HG02973 (cell line): ENCODE measurements at regions not wholly inside any gene's neighbourhood (a gene's known extent, or its start where the extent isn't known, plus 50 kb on each side); places are given as distances from the start of the nearest gene placed in this dataset.
"Not testable (repeated sequence)": the region's sequence is repeated elsewhere in the genome, so short reads cannot be mapped to it uniquely, and the experiment has no call there.

Source experiments
- ATAC-seq: cut with Tn5 transposase; IDR thresholded peaks from one replicate; pipeline ENCODE4 v1.9.1; 2021; ENCODE audit warnings: moderate library complexity; ENCODE audit not compliant: unreplicated experiment

DNA sequence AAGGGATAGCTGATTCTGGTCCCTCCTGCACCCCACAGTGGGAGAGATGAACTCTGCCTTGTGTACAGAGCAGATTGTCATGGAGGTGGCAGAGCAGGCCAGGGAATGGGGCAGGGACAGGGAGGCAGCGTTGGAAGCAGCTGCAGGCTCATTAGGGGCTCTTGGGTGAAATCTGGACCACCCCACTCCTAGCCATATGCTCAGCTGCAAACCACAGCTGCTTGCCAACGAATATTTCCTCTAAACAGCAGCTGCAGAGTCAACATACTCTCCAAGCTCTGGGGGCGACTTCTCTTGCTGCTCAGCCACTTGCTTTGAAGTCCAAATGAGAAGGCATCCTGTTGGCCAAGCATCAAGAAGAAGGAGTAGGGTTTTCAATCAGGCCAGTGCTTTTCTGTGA is 302.3 kb upstream of the AUTS2 start:
- ATAC-seq: no peak

DNA sequence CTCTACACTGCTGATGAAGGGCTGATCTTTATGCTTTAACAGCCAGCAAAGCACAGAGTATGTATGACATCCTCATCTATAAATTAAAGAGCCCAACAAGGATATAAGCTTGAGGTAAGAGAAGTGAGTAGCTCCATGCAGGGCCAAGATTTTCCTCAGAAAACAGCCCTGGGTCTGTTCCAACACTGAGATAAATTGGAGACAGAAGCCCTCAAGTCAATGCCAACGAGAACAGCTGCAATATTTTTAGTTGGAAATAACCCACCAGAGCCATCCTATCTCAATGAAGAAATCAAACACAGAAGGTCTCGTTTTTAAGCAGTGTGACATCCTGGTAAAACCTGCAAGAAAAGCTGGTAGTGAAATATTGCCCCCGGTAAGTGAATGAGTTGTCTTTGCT is 297.0 kb upstream of the AUTS2 start:
- ATAC-seq: no peak

DNA sequence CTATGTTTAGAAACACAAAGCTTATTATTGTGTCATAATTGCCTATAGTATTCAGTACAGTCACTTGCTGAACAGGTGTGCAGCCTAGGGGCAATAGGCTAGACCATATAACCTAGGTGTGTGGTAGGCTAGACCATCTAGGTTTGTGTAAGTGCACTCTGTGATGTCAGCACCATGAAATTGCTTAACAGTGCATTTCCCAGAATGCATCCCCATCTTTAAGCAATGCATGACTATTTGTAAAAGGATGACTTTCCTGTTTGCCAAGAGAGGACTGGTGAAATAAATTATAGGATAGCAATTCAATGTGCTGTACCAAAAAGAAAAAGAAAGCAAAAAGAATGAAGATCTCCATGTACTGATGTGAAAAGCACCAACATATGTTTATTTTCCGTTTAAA is 288.7 kb upstream of the AUTS2 start:
- no peak for ATAC-seq

DNA sequence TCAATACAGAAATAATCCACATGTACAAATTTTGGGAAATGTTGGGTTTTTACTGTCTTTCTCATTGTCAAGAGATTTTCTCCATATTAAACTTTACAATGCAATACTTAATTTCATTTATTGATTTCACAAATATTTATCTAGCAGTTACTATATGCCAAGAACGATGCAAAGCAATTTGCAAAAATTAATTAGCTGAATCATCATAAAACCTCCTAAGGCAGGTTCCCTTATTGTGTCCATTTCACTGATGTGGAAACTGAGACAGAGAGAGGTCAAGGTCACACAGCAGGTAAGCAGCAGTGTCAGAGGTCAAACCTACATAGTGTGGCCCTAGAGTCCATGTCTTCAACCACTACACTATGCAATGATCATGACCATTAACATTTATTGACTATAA is 286.8 kb upstream of the AUTS2 start:
- no peak for ATAC-seq

DNA sequence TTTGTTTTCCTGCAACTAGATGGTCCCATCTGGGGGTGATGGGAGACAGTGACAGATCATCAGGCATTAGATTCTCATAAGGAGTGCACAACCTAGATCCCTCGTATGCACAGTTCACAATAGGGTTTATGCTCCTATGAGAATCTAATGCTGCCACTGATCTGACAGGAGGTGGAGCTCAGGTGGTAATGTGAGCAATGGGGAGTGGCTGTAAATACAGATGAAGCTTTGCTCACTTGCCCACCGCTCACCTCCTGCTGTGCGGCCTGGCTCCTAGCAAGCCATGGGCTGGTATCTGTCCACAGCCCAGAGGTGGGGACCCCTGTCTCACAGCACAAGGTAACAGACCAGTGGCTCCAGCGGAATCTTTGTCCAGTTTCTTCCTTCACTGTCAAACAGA is 284.4 kb upstream of the AUTS2 start:
- ATAC-seq: not testable (repeated sequence)

DNA sequence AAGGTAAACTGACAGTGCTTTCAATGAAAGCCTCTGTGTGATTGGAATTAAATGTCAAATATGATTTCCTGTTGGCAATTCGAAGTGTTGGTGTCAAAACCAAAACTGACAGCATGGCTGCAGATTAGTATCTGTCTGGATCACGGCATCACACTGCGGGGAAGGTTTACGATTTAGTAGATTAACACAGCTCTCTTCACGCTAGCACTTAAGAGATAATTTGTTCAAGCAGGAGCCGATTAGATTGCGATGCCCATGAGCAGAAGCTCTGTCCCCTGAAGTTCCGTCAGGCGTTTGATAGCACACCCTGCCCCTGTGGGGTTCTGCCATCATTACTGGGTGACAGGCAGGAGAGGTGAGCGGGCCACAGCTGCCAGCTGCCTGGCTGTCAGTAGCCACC is 279.5 kb upstream of the AUTS2 start:
- ATAC-seq: no peak

DNA sequence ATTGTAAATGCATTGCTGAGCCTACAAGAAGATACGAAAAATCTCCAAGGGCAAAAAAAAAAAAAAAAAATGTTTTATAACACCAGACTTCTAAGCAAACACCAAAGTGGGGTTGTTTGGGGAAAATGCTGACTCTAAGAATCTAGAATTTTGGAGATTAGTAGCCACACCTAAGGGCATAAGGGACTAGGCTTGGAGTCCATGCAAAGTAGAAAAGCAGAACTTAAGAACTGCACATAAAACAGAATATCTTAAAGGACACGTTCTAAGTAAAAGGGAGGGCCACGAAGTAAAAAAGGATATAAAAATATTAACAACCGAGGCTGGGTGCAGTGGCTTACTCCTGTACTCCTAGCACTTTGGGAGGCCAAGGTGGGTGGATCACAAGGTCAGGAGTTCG is 269.8 kb upstream of the AUTS2 start:
- ATAC-seq: no peak

DNA sequence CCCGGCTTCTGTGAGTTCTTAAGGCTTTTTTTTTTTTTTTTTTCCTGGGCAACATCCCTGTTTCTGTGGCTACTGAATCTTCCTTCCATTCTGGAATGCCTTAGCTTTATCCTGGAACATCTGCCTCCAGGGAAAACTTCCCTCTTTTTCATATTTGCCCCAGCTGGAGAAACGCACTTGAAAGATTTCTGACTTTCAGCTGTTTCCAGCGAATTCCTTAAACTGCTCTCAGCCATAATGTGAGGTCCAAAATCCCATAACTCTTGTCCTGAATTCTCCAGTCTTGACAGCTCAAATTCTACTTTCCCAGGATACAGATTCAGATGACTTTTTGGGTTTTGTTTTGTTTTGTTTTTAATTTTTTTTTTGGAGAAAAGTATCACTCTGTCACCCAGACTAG is 263.6 kb upstream of the AUTS2 start:
- ATAC-seq: no peak

DNA sequence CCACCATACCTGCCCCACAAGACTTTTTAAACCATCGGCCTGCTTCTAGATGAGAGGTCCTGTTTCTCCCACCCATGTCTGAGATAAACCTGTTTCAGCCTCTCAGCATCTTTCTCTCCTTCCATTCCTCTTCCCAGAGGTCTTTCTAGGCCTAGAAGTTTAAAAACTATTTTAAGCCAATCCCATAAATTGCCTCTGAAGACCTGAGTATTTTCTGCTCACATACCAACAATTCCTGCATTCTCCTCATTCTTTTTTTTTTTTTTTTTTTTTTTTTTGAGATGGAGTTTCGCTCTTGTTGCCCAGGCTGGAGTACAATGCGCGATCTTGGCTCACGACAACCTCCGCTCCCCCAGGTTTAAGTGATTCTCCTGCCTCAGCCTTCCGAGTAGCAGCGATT is 262.9 kb upstream of the AUTS2 start:
- ATAC-seq: no peak

DNA sequence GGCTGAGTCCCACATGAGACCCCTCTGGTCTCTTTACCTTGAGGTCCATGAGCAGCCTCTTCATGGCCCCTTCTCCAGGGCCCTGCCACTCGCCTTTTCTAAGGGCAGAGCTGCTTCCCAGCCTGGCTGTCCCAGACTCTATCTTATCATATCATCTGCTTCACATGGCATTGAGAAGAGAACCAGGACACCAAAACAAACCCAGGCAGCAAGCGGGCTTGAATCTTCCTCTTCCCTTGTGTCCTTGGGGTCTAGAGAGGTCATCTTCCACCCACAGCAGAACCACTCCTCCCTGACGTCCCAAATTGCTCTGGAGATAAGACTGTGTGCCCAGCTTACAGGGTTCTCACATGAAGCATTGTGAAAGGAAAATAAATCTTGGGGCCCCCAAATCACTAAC is 261.3 kb upstream of the AUTS2 start:
- no peak for ATAC-seq

DNA sequence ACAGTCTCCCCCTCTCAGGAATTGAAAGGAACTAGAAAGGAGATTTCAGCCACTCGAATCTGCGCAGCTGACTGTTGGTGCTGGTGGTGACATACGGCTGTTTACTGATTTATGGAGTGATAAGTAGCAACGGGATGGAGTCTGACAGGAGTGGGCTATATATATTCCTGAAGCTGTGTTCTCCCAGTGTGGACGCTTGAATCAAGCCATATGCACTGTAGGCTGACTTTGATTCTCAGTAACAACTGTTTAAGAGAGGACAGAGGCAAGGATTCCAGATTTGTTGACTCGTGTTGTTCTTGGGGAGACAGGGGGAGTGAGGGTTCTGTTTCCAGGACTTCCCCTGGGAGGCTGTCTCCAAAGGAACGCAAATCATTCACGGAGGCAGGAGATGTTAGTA is 260.1 kb upstream of the AUTS2 start:
- ATAC-seq: no peak

DNA sequence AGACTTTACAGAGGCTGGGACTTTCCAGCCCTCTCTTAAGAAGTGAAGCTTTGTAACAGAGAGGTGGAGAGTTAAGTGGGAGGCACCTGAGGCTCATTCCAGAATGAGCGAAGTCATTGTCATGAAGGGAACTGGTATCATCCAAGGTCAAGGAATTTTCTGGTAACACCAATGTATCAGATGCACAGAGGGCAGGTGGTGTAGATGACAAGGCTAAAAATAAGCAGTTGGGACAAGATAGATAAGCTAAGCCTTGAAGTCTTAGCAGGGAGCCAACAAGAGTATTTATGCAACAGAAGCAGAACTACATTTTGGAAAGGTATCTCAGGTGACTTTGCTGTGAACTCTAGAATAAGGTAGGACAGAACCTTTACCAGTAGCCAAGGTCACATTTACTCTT is 257.0 kb upstream of the AUTS2 start:
- ATAC-seq: no peak

DNA sequence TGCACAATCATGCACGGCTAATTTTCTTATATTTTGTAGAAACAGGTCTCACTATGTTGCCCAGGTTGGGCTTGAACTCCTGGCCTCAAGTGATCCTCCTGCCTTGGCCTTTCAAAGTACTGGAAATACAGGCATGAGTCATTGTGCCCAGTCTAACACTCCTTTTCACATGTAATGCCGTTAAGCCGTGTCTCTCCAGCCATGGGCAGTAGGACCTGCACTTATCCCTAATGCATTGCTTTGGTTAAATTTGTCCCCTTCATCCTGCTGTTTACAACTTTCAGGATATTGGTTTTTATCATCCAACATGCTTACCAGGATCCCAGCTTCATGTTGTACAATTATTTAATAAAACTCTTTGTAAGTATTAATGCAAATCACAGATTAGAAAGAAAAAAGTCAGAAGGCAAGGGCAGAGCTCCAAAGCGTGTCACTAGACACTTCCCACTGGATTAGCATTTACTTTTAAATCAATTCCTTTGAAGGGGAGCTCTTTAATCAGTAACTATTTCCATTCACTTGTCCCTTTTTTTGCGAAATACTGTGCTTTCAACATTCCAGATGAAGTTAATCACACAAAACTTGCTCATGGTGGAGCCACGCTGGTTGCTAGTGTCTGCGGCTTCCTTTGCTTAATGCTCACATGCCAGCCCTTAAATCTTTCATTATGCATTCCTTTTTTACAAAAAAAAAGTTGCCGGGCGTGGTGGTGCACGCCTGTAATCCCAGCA is 256.0 kb upstream of the AUTS2 start:
- ATAC-seq: no peak

DNA sequence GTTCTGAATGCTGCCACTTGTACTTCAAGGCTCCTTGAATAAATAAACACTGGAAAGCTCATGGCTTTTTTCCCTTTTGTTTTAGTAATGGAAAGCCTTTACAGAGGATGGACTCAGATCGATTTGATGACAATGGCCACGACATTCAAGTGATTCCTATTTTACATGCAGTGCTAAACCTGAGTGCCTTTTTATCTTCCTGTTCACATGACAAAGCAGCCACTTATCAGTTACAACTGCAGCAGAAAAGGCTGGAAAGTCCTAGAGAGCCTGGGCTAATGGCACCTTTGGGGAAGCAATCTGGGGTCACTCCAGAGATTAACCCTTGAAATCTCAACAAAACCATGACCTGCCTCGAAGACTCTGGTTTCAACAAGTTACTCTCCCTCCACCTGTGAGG is 249.0 kb upstream of the AUTS2 start:
- ATAC-seq: no peak

DNA sequence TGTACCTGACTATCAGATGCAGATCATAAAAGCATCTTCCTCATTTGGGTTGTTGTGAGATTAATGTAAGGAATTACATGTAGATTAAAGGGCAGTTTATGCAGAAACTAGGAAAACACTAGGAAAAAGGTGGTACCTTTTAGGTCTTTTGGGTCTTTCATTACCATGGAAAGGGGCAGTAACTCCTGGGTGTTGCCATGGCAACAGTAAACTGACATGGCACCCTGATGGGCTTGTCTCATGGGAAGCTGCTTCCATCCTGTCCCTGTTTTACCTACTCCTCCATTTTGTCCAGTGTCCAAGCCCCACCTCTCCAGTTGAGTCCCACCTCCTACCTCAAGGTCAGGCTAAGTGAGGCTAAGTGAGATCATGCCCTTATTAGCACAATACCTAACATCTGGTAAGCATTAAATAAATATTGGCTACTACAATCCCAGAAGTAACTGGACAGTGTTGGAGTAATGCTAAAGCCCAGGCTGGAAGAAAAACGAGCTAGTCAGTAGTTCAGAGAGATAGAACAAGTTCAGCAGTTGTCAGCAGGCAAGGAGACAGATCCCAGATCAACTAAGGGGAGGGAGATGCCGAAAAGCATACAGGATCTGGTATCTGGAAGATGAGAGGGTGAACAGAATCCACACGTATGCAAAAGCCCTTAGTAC is 240.0 kb upstream of the AUTS2 start:
- no peak for ATAC-seq

DNA sequence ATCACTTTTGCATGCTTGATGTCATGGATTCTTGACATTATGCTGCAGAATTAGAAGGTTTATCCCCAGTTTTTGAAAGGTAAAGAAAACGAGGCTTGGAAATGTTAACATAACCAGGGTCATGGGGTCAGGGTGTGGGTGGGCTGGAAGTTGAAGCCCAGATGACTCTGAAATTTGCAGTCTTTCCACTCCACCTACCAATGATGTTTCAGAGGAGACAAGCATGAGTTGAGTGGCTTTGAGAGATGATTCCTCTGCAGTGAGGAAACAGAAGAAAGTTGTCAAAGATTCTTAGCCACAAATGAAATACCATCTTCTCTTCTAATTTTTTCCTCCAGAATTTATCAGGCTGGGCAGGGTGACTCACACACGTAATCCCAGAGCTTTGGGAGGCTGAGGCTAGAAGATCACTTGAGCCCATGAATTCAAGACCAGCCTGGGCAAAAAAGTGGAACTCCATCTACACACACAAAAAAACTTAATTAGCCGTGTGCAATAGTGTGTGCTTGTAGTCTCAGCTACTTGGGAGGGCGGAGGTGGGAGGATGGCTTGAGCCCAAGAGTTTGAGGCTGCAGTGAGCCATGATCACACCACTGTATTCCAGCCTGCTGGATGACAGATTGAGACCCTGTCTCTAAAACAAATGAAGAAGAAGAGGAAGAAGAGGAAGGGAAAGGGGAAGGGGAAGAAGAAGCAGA is 239.1 kb upstream of the AUTS2 start:
- no peak for ATAC-seq

DNA sequence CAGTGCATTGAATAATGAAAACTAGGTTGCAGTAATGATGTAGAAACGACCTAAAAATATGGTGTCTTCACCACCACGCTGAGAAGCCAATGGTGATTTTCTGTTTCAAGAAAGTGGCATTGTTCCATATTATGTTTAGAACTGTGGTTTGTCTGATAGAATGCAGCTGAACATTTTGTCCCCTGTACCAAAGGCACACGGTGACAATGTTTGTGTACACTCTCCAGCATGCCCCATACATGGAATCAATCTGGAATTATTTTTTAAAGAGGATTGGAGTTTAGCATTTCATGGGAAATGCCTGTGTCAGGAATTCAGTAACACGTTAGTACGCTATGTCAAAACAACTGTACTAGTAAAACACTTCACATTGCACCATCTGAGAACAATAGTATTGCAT is 237.4 kb upstream of the AUTS2 start:
- ATAC-seq: no peak

DNA sequence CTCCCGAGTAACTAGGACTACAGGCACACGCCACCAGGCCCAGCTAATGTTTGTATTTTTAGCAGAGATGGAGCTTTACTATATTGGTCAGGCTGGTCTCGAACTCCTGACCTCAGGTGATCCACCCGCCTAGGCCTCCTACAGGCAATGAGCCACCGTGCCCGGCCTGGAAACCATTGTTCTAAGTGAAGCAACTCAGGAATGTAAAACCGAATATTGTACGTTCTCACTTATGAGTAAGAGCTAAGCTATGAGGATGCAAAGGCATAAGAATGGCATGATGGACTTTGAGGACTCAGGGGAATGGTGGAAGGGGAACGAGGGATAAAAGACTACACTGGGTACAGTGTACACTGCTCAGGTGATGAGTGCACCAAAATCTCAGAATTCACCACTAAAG is 235.1 kb upstream of the AUTS2 start:
- ATAC-seq: no peak

DNA sequence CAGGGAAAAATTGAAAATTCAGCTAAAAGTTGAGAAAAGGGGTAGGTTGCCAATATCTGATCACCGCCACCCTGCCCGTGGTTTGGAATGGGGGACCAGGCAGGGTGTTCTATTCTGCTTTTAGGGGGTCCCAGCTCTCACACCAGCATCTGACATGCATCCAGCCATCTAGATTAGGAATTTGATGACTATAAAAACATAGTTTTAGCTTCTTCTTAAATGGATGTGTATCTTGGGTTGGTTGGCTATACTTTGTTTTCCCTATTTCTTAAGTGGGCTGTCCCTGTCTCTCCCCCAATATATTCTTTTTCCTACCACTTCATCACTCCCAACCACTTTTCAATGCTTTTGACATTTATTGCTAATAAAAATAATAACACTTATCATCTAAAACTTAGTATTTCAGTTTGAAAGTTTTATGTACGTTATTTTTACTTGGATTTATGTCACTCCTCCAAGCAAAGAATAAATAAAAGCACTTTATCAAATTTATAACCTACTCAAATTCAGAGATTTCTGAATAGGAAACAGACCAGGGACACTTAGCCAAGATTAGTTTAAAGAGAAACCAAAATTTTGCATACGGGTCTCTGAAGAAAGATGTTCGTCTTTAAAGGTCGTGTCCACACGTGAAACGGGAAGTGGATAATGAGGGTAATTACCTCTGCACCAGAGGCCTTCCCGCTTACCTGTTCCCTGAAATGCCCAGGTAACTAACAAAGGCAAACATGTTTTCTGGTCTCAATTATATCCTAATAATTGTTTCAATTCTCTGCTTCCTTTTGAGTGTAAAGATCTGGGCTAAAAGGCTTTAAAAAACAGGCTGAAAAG is 233.2 kb upstream of the AUTS2 start:
- no peak for ATAC-seq

DNA sequence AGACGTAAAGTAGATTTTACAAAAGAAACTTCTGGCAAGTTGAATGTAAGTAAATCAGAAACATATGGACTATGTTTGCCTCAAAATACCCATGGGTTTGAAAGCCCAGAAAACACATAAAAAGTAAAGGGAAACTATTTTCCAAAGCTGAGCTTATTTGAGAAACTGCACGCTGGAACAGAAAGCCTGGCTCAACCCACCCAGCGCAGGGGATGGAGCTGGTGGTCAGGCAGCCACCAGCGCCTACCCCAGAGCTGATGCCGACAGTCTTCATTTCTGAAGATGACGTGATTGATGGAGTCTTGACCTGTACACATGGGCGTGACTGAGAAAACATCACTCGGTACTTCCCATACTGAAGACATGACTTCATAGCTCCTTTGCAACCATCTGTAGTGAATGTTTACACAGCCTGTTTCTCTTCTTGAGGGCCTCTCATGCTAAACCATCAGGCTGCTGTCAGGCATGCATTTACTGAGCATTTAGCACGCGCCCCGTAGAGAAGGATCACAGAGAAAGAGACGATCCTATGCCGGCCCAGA is 232.6 kb upstream of the AUTS2 start:
- no peak for ATAC-seq

DNA sequence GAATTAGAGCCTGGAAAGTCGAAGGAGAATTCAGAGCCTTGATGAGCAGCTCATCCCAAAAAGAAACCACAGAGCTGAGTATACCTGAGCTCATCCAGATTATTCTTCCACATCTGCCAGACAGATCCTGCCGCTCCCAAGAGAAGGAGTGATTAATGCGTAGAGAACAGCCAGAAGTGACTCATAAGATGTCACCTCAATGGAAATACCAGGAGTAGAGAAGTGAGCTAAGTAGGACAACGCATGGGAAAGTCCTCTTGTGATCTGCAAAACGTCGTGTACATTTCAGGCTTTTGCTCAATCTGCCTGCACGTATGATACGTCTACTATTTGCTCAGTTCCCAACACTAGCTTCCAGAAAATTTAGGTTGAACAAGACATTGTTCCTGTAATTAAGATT is 230.5 kb upstream of the AUTS2 start:
- ATAC-seq: no peak
